ENCODE measurements at regions not wholly inside any gene's neighbourhood (a gene's known extent, or its start where the extent isn't known, plus 50 kb on each side); places are given as distances from the start of the nearest gene placed in this dataset.

DNA sequence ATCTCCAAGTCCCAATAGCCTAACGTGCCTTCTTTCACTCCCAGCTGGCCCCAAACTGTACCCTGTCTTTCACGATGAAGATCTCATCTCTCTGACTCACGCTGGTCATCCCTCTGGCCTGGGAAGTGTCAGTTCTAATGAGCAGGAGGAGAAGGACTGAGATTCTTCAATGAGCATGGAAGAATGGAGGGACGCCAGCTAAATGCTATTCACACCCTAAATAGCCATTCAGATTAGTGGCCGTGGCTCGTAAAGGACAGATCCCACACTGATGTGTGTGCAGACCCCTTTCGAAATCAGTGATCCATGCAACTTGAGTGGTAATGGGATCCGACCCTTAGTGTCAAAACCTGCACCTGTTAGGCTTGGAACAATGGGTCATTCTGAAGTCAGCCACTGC lies 75.9 kb upstream of the SMYD2 start:
- DNase-seq (ENCODE audit: low read depth in 2 of 2) = no peak

- peak in 1 of 2 donors; percentile 47 for DNase-seq (ENCODE audit: low read depth in 2 of 2)
Observed at GRCh38 chr1:214208460-214208859, 72.5 kb upstream of the SMYD2 start.

DNA sequence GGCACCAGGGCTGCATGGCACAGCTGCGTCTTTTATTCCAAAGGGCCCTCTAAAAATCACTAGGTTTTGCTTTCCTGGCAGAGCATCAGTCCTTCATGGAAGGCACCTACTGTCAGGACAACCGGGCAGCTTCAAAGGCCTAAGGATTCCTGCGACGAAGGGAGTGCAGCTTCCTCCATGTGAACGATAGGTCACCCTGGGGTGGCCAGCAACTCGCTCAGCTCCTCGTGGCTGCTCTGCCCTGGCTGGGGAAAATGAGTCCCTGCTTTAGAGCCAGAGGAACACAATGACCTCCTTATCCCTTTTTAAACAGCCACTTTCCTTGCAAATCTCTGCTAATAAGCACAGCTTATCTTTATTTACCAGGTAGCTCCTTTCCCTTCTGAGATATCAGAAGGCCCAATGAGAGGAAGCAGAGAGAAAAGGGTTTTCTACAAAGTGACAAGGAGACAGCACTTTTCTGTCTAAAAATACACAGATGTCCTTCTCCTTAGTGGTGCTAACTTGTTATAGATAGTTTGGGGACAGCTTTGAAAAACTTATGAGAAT lies 71.6 kb upstream of the SMYD2 start:
- no peak for DNase-seq (ENCODE audit: low read depth in 2 of 2)

DNA sequence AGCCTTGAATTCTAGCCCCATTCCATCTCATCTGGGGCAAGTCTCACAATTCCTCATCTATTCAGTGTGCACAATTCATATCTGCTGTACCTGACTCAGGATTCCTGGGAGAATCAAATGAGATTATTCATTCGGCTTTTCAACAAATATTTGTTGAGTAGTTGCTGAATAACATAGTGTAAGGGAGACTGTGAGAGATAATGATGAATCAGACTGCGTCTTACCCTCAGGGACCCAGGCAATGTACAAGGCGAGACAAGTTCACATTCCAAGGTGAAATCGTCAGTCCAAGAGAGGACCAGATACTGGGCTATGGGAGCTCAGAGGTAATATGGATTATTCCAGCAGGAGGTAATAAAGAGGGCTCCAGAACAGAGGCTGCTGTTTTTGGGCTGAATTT lies 67.8 kb upstream of the SMYD2 start:
- no peak for DNase-seq (ENCODE audit: low read depth in 2 of 2)

- DNase-seq (ENCODE audit: low read depth in 2 of 2) = no peak
Observed at GRCh38 chr1:214214851-214215250, 66.1 kb upstream of the SMYD2 start.

GRCh38 chr1:214215583-214215982 lies 65.4 kb upstream of the SMYD2 start:
- no peak for DNase-seq (ENCODE audit: low read depth in 2 of 2)

DNA sequence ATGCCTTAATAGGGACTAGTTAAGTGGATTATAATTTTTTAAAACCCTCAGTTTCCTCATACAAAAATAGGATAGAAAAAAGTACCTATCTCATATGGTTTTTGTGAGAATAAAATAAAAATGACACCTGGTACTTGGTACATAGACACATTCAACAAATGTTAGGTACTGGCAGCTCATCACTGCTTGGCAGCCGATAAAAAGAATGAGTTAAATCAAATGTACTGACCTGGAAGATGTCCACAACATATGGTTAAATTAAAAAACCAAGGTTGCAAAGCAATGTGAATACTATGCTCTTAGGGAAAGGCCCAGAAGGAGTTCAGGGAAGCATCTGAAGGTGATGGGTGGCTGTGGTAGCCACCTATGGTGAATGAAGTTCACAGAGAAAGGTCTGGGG lies 64.9 kb upstream of the SMYD2 start:
- DNase-seq (ENCODE audit: low read depth in 2 of 2) = no peak

DNA sequence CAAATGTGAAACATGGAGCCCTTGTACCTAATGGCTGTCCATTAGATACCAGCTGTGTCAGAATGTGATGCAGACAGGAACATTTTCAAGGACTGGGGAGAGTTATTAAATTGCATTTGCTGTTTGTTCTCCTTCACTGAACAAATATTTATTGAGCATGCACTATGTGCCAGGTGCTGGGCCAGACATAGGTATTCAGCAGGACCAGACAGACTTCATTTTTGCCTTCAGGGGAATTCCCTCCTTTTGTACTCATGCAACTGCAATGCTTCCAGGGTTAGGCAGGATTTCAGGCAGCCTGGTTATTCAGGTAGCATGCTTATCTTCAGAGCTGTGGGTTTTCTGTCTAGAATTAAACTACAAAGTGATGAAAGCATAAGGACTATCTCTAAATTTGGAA lies 64.2 kb upstream of the SMYD2 start:
- no peak for DNase-seq (ENCODE audit: low read depth in 2 of 2)

GRCh38 chr1:214219902-214220301 lies 61.1 kb upstream of the SMYD2 start:
- DNase-seq (ENCODE audit: low read depth in 2 of 2) = no peak

DNA sequence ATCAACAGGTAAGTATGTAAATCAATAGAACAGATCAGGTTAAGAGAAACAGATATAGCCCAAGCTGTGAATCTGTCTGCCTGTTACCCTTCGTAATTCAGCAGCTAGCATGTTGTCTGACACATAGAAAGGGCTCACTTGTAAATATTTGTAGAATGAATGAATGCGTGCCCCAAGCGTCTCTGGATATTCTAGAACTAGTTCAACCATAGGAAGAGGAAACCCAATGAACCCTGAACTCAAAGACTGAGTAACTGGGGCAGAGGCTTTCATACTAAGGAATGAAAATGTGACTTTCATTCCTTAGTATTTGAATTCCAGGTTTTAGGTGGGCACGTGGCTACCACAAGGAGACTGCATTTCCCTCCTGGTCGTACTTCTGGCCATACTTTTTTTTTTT lies 60.1 kb upstream of the SMYD2 start:
- DNase-seq (ENCODE audit: low read depth in 2 of 2) = no peak

GRCh38 chr1:214224611-214225354 lies 56.2 kb upstream of the SMYD2 start:
- DNase-seq (ENCODE audit: low read depth in 2 of 2) = peak in 1 of 2 donors; percentile 22

DNA sequence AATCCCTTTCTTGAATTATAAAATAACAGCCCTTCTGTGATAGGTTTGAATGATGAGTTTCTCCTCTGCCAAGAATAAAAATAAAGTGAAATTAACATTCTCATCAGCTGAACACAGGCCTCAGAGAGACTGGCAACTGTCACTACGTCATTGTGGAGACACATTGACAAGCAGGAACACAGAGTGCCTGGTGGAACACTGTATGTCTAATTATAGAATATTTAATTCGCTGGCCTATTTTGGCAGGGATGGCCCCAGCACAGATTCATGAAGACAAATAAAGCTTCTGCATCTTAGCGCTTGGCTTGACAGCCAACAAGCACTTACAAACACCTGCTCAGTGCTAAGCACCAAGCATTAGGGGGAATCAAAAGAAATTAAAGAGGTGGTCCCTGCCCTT lies 52.0 kb upstream of the SMYD2 start:
- DNase-seq (ENCODE audit: low read depth in 2 of 2) = no peak

DNA sequence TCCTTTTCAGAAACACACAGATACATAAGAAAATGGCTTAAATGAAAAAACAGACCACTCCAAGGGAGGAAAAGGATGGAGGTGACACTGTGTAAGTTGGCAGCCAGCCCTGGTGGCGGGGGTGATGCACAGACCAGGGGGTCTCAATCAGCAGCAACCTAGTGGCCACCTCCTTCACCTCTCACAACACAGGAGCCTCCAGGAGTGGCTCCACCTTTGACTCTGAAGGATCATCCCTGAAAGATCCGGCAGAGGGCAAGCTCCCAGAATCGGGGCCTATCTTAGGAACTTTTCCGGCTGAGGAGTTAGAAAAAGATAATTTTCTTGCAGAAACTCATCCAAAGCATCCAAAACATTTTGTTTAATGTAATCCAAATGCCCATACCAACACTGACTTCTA lies 51.2 kb upstream of the SMYD2 start:
- no peak for DNase-seq (ENCODE audit: low read depth in 2 of 2)

Data from lung microvascular endothelial cell (primary cell).